ENCODE measurements at regions not wholly inside any gene's neighbourhood (a gene's known extent, or its start where the extent isn't known, plus 50 kb on each side); places are given as distances from the start of the nearest gene placed in this dataset.

DNA sequence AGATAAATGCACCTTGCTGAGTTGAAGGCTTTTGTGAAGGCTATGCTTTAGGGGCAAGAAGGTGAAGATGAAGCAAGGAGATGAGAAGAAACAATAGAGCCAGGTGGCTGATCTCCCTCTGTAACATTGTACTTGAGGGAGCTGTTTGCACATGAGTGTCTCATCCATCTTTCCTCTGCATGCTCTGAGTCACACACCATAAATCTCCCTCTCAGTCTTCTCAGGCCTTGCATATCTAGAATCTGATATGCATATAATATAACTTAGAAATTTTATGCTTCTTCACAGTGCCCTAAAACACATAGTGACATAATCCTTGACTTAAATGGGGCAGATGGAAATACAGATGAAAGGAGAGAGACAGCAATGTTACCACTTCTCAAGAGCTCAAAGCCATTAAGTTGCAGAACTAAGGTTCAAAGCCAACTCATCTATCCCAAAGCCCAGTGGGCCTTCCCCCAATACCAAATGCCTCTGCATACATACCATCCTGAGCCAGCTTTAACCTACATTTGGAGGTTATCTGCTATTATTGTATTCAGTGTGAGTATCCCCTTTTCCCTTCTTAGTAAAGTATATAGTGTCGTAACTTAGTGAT, 62.4 kb upstream of the STXBP5 start:
- no peak for DNase-seq

DNA sequence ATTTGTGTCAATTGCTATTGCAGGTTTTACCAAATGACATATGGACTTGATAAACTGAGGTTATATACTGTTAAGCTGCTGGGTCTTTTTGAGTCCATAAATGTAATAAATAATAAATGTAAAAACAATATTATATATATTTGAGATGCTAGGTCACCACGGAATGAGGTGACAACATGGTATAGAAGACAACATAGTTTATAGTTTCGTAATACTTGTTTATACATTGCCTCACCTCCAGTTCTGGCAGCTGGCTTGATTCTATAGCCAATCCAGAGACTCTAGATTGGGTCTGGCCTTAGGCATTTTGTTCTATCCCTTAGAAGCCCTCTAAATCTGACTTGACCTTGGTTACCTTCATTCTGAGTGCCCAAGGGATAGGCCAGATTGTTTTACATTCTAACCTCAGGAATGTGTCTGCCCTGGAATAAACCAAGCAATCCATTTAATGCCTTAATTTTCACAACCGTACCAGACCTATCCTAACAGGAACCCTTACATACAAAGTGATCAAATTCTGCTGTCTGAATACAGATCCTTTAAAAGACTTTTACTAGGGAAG, 61.5 kb upstream of the STXBP5 start:
- DNase-seq, result no peak

- DNase-seq, result no peak
These were observed 55.1 kb upstream of the STXBP5 start for GRCh38 chr6:147149092-147149491.

GRCh38 chr6:147149826-147150225, 54.4 kb upstream of the STXBP5 start:
- no peak for DNase-seq

GRCh38 chr6:147150293-147150692, 53.9 kb upstream of the STXBP5 start:
- DNase-seq, result no peak
